Superior temporal gyrus (tissue), 1 donor: ENCODE measurements at regions not wholly inside any gene's neighbourhood (a gene's known extent, or its start where the extent isn't known, plus 50 kb on each side); places are given as distances from the start of the nearest gene placed in this dataset.

Experiments
- DNase-seq: peaks from one replicate; pipeline ENCODE4 v3.0.0-alpha.2; 2016; ENCODE audit errors: extremely low spot score

- DNase-seq, result no peak
Measured at GRCh38 chr15:61480863-61481262, 251.8 kb upstream of the RORA start.

DNA sequence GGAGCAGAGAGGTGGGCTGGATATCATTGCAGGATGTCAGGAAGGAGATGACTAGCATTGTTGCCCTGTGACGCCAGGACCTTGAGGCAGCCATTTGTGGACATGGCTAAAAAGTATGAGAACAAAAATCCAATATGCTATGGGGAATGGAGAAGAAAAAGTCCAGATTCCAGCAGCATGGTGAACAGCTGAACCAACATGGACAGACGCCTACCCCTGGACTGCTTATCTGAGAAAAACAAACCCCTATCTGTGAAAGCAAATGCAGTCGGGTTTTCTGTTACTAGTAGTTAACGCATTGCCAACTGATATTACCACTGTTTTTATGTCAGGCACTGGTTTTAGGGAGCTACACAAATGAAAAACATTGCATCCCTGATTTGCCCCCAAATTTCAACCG, 251.2 kb upstream of the RORA start:
- no peak for DNase-seq

DNA sequence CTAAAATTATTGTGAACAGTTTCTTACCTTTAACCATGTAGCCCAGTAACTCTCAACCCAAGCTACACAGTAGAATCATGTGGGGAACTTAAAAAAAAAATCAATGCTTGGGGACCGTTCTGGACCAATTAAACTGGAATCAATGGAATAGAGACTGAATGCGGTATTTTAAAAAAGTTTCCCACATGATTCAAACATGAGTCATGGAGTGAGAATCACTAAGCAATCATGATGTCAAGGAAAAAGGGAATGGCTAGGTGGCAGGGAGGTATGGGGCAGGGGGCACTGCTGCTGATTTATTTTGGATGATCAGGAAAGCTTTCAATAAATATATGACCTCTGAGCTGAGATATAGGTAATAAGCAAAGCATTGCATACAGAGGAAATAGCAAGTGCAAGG, 250.5 kb upstream of the RORA start:
- DNase-seq, result no peak

DNA sequence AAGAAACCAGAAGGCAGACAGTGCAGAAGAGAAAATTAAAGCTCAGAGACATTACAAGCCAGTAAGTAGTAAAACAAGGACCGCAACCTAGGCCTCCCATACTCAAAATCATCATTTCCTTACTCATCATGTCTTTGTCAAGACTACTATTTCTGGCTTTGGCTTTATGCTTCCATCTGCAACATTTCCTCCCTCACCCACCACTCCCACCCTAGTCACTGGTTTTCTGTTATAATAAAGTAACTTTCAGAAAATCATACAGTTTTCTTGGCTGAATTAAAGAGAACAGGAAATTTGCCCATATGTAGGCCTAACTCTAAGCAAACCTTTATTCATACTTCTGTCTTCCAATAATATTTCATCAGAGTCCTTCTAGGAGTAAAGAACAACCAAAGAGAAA, 247.6 kb upstream of the RORA start:
- DNase-seq, result no peak

DNA sequence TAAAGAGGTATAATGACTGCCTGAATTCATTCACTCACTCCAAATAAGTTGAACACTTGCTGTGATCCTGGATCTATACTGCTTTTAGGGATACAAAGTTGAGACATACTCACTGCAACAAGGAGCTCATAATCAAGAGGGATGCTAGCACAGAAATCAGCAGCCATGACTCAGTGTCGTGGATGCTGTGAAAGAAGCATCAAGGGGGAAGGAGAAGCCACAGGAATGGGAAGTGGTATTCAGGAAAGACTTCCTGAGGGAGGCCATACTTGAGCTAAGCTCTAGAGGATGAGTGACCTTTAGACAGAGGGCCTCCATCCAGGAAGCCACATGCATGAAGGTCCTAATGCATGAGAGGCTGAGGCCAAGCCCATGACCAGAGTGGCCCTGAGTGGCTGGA, 245.7 kb upstream of the RORA start:
- DNase-seq, result no peak

- no peak for DNase-seq
Measured at GRCh38 chr15:61467823-61468222, 238.7 kb upstream of the RORA start.

DNA sequence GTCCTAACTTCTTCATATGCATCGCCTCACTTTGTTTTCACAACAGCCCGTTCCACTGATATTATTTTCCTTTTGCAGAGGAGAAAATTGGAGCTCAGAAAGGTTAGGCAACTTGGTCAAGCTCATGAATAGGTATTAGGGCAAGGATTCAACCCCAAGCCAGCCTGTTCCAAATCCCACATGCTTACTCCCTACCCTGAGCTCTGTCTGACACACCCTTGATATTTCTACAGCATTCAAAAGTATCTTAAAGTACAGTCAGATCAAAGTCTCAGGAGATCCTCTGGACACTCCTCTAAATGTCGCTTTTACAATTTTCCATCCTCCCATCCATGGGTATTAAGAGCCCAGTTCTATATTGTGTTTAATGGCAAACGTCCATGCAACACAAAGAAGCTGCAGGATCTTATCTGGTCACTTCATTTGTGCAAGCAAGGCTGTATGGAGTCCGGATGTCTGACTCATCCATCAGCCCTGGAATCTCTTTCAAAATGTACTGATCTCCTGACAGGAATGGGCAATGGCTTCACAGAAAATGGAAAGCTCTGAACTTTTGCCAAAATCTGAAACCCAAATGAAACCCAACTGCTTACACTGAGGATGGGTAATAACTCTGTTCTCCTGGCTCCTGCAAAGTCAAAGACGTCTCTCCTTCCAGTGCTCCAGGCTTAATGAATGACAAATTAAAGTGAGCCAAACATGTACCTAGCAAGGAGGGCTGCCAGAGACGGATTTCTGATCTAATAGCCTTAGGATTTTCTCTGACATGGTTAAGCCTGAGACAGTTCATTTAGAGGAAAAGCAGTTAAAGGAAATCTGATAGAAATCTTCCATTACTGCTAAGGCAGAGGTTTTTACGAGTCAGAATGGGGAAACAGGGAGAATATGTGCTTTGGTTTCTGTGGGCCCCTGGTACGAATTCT, 230.9 kb upstream of the RORA start:
- no peak for DNase-seq

DNA sequence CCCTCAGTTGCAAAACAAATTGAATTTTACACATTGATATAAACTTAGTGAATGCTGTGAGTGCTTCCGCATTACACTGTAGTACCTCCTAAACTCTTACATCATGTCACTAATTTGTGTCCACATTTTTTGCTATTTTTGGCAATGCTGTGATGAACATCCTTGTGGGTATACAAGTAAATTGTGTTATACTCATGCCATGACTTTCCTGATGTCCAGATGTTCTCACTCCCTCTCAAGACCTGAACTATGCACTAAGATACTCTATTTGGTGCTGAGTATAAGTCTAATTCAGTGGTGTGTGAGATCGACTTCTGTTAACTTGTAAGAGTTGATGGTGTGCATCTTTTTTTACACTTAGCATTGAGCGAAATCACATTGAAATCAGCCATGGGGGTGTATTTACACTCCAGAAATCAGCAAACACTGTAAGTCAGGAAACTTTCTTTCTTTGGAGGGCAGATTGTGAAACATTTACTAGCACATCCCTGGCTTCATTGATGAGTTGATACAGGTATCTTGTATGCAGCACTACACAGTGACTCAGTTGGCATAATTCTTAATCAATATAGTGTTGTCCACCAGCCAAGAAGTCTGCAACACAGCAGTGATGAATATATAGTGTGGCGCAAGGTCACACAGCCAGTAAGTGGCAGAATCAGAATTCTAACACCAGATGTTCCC, 228.1 kb upstream of the RORA start:
- DNase-seq, result no peak

GRCh38 chr15:61449186-61449702, 220.1 kb upstream of the RORA start:
- no peak for DNase-seq

- peak; percentile 10 for DNase-seq
Measured at GRCh38 chr15:61447981-61448380, 218.9 kb upstream of the RORA start.

DNA sequence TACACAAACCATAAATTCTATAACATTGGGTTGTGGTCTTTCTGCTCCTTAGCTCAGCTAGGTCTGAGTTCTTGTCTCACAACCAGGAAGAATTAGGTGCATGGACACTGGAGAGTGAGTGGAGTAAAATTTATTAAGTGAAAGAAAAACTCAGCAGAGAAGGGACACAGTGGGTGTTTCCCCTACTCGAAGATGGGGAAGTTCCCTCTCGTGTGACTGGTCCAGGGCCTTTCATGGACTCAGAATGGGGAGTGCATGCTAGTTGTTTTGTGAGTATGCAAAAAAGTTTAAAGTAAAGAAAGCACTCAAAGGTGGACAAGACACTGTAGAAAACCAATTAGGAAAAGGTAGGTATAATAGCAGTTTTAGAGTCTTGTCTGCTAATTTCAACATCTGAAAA, 215.5 kb upstream of the RORA start:
- DNase-seq, result no peak

GRCh38 chr15:61442821-61443220, 213.7 kb upstream of the RORA start:
- no peak for DNase-seq

GRCh38 chr15:61441891-61442290, 212.8 kb upstream of the RORA start:
- DNase-seq, result no peak

DNA sequence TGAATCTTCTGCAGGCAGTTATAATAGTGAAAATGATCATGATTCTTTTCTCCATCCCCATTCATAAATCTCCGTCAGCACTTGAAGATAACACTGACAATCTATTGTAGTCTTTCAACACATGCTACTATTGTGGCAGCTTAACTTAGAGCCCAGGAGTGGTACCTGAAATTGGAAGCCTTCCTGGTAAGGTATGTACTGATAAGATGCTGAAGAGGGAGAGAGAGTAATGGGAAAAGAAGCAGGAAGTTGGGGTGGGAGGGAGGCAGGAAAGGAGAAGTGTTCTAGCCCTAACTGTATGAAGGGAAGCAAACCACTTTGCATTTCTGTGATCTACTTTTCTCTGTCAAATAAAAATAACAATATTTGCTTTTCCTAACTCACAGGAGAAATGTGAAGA, 197.4 kb upstream of the RORA start:
- DNase-seq, result no peak

- no peak for DNase-seq
Measured at GRCh38 chr15:61425934-61426333, 196.8 kb upstream of the RORA start.

DNA sequence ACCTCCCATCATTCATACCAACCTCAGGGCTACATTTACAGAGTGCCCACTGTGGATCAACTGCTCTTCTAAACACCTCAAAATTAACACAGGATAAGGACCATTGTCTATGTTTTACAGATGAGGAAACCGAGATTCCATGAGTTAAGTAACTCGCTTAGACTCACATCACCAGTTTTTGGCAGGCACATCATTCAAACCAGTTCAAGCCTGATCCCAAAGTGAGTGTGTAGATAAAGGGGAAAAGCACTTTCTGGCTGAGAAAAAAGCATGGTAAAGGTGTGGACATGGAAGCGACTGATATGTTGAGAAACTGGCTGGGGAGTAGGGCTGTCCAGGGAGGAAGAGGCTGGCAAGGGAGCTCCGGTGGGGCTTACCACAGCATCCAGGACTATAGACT, 193.7 kb upstream of the RORA start:
- DNase-seq, result no peak

DNA sequence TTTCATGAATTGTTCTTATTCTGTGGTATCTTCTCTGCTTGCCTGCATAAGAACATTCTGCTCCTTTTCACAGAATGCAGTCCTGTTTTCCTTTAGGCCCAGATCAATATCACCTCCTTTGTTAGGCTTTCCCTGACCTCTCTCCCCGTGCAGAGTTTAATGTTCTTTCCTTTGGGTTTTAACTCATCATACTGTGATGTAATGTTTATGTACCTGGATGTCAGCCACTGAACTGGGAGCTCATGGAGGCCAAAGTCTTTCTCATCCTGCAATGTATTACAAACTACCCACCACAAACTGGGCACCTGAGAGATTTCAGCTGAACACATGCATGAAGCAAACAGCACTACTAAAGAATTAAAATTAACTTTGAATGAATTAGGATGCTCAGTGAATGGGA, 192.8 kb upstream of the RORA start:
- DNase-seq, result no peak

DNA sequence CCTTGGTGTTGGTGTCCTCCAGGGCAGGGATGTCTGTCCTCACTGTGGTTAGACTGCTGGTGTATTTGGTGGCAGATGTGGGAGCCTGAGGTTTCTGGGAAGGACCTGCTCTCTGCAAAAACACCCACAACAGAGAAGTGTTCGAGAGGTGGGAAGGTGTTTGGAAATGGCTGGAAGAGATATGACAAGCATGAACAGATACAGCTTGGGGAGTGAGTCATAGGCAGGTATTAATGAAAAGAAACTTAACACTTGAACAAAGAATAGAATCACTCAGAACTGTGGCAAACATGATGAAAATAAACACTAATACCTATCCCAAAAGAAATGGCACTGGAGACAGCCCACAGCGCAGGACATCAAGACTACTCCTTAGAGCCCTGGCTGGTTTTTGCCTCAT, 192.4 kb upstream of the RORA start:
- DNase-seq, result no peak

- DNase-seq, result no peak
Measured at GRCh38 chr15:61420546-61420945, 191.4 kb upstream of the RORA start.

GRCh38 chr15:61415617-61416120, 186.6 kb upstream of the RORA start:
- no peak for DNase-seq

GRCh38 chr15:61411902-61412510, 182.9 kb upstream of the RORA start:
- DNase-seq, result peak; percentile 19

DNA sequence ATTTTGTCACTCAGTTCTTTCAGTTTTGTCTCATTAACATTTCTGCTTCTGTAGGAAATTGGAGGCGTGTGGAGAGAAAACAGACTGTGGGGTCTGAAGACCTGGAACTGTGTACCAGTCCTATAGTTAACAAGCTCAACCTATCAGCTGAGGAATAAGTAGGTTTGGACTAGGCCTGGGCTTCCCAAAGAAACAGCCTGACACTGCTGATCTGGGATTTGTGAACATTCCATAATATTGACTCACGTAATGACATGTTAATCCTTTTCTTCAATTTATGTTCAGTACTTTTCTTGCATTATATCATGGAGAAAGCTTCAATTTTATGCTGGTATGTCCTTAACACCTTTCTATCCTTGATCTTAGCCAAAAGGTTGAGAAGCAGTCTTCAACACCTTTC, 181.6 kb upstream of the RORA start:
- no peak for DNase-seq
